PC-9 (cell line): ENCODE measurements at regions not wholly inside any gene's neighbourhood (a gene's known extent, or its start where the extent isn't known, plus 50 kb on each side); places are given as distances from the start of the nearest gene placed in this dataset.

Source experiments
- EZH2 ChIP-seq: fragments of 200-600 bp; sonication (generic); IDR thresholded peaks from 2 replicates; pipeline ENCODE4 v1.8.0; 2017; ENCODE audit warnings: antibody characterized with exemption, low read depth
- TF ChIP-seq, protein P1 (sequence below): fragments of 200-600 bp; sonication (generic); conservative IDR thresholded peaks from 2 replicates; pipeline ENCODE4 v1.6.1; 2017; ENCODE audit warnings: mixed run types, antibody characterized with exemption, mild to moderate bottlenecking, moderate library complexity

DNA sequence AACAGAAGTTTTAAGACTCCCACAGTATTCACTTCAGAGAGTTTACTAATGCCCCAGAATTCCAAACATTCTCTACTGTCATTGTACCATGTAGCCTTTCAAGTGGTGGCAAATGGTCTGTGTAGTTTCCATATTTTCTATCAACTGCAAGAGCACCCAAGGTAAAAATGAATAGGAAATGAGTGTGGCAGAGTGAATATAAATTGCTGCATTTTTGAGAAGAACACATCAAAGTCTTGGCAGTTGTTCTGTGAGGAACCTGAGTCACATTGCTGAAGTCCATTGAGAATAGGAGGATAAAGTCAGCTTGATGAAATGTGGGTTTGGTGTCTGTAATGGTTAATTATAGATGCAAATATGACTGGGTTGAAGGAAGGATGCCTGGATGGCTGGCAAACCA, 193.6 kb downstream of the AASDHPPT start:
- TF ChIP-seq, protein P1, sequence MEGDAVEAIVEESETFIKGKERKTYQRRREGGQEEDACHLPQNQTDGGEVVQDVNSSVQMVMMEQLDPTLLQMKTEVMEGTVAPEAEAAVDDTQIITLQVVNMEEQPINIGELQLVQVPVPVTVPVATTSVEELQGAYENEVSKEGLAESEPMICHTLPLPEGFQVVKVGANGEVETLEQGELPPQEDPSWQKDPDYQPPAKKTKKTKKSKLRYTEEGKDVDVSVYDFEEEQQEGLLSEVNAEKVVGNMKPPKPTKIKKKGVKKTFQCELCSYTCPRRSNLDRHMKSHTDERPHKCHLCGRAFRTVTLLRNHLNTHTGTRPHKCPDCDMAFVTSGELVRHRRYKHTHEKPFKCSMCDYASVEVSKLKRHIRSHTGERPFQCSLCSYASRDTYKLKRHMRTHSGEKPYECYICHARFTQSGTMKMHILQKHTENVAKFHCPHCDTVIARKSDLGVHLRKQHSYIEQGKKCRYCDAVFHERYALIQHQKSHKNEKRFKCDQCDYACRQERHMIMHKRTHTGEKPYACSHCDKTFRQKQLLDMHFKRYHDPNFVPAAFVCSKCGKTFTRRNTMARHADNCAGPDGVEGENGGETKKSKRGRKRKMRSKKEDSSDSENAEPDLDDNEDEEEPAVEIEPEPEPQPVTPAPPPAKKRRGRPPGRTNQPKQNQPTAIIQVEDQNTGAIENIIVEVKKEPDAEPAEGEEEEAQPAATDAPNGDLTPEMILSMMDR, result no peak
- no peak for TF ChIP-seq EZH2
